ENCODE measurements at regions not wholly inside any gene's neighbourhood (a gene's known extent, or its start where the extent isn't known, plus 50 kb on each side); places are given as distances from the start of the nearest gene placed in this dataset.

GRCh38 chr15:96274698-96275097 is 55.8 kb upstream of the NR2F2 start:
- no peak for DNase-seq (ENCODE audit: low read depth in 2 of 2)

DNA sequence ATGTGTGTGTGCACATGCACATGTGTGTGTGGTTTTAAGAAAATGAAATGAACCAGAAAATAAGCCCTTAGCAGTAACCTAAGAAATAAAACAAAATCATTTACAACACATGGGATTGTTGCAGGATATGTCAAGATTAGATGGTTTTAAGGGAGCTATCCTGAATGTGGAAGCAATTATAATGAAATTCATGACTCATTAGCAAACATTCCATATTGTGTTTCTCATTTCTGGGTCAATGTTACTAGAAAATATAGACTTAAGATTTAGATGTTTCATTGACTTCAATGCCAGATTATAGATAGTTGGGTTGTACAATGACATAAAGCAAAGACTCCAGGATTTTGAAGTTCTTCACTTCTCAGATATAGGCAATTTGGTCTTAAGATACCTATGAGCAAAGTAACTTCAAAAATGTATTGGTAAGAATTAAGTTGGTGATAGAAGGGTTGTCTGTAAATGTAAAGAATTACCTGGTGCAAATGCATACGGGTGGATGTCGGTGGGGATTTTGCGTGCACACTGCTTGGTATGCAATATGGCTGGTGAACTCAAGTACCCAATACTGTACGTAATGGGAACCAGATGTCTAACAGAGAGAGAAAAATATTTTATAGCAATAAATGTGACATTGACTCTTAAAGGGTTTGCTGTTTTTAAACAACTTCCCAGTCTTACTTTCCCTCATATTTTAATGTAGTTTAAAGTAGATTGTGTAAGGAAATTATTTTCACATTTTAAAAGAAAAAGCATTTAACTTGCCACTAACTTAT is 53.9 kb upstream of the NR2F2 start:
- DNase-seq (ENCODE audit: low read depth in 2 of 2) = no peak

Measured in stimulated activated CD8-positive, alpha-beta memory T cell treated with anti-CD3 and anti-CD28 coated beads, Interleukin-2, amount 100 ng/mL, for 48 hours (primary cell).